GM12878 (cell line): ENCODE measurements at regions not wholly inside any gene's neighbourhood (a gene's known extent, or its start where the extent isn't known, plus 50 kb on each side); places are given as distances from the start of the nearest gene placed in this dataset.

Source experiments
- ATAC-seq: fragments of 200-7000 bp; cut with Tn5 transposase; 3 replicates; pipeline ENCODE4 v1.9.1; 2020; ENCODE audit warnings: mild to moderate bottlenecking, moderate library complexity
- BruUV-seq: library from RNA; stranded (reverse); fragments of 400-500 nt; replicated peaks from 2 replicates; lab custom pipeline; 2021; lab: Mats Ljungman, UMichigan
- CTCF ChIA-PET: fragments of 300-600 bp; sonication (Branson Sonifier 250); formaldehyde crosslinking; extraction: SDS; loops from one replicate; lab custom pipeline; 2021; ENCODE audit warnings: inconsistent platforms; lab: Yijun Ruan, JAX
- POLR2A ChIA-PET: fragments of 350-600 bp; formaldehyde crosslinking; extraction: SDS; loops from one replicate; lab custom pipeline; 2021; ENCODE audit warnings: inconsistent platforms; lab: Charles Lee
- RAD21 ChIA-PET: fragments of 300-600 bp; sonication (Branson Sonifier 250); formaldehyde crosslinking; loops from one replicate; lab custom pipeline; 2023; ENCODE audit warnings: antibody characterized with exemption; ENCODE audit not compliant: unreplicated experiment; lab: Charles Lee
- SMC1A ChIA-PET: fragments of 300-600 bp; sonication (Branson Sonifier 250); formaldehyde crosslinking; loops from one replicate; lab custom pipeline; 2023; ENCODE audit not compliant: unreplicated experiment, uncharacterized antibody; lab: Charles Lee
- DNase-seq: peaks from one replicate; pipeline ENCODE4 v3.0.0-alpha.2; 2011; ENCODE audit warnings: low read depth, low spot score
- FAIRE-seq: peaks from 3 replicates; lab custom pipeline; 2011; peaks lifted over from hg19 to GRCh38; lab: Jason Lieb, UNC
- H2AFZ ChIP-seq: 2 replicates; pipeline ENCODE4 v1.6.0; 2011; ENCODE audit warnings: low read depth, low read length, control low read depth; ENCODE audit not compliant: control insufficient read depth
- H3K27ac ChIP-seq: 2 replicates; pipeline ENCODE4 v1.5.1; 2011; ENCODE audit warnings: control low read depth; ENCODE audit not compliant: control insufficient read depth, insufficient read depth
- H3K27me3 ChIP-seq, 2 experiments: replicated peaks in 1 of 2; 2 replicates each; pipeline versions ENCODE4 v1.6.0 to v1.6.1; 2011; ENCODE audit warnings: low read length in 1 of 2; ENCODE audit not compliant: control insufficient read depth in 2 of 2, insufficient read depth in 2 of 2
- H3K36me3 ChIP-seq, 2 experiments: 2 replicates each; pipeline ENCODE4 v1.5.1; 2011; ENCODE audit warnings: low read length in 1 of 2; ENCODE audit not compliant: control insufficient read depth in 2 of 2, insufficient read depth in 2 of 2
- H3K4me1 ChIP-seq: 2 replicates; pipeline ENCODE4 v1.6.1; 2011; ENCODE audit warnings: mild to moderate bottlenecking, low read length, moderate library complexity, mixed read lengths; ENCODE audit not compliant: control insufficient read depth, insufficient read depth
- H3K4me2 ChIP-seq: 2 replicates; pipeline ENCODE4 v1.6.0; 2011; ENCODE audit warnings: control low read depth; ENCODE audit not compliant: control insufficient read depth, insufficient read depth
- H3K4me3 ChIP-seq: fragments of 200-600 bp; sonication (generic); 2 replicates; pipeline ENCODE4 v1.5.1; 2016
- H3K79me2 ChIP-seq: 2 replicates; pipeline ENCODE4 v1.6.0; 2011; ENCODE audit warnings: low read length; ENCODE audit not compliant: control insufficient read depth, insufficient read depth
- H3K9ac ChIP-seq: 2 replicates; pipeline ENCODE4 v1.8.0; 2011; ENCODE audit warnings: low read length, control low read depth, mixed read lengths; ENCODE audit not compliant: control insufficient read depth, insufficient read depth
- H3K9me3 ChIP-seq: replicated peaks from 3 replicates; pipeline ENCODE4 v1.5.1; 2011; ENCODE audit warnings: mild to moderate bottlenecking, low read length; ENCODE audit not compliant: control insufficient read depth, insufficient read depth
- H4K20me1 ChIP-seq: 2 replicates; pipeline ENCODE4 v1.6.0; 2011; ENCODE audit not compliant: control insufficient read depth, insufficient read depth
- SMARCA5 ChIP-seq: fragments of 450-650 bp; IDR thresholded peaks from 2 replicates; pipeline ENCODE4 v1.6.1; 2017; ENCODE audit warnings: mild to moderate bottlenecking
- ZNF592 ChIP-seq: fragments of 450-650 bp; IDR thresholded peaks from 2 replicates; pipeline ENCODE4 v1.6.1; 2017; ENCODE audit warnings: mild to moderate bottlenecking, moderate library complexity
- WGBS: methylation state at CpG from one replicate; pipeline ENCODE4 v1.1.6; 2016; ENCODE audit warnings: low lambda C conversion rate; ENCODE audit not compliant: insufficient replicate concordance, insufficient coverage; ENCODE audit errors: missing lambda C conversion rate; 5-methylcytosine and 5-hydroxymethylcytosine counted together
- in situ Hi-C: fragments of 300-500 bp; cut with MboI; formaldehyde crosslinking; loops from 9 replicates; pipeline ENCODE4 v1.14.3; 2018; ENCODE audit warnings: mixed read lengths
- intact Hi-C: fragments of 100-400 bp; cut with micrococcal nuclease; formaldehyde crosslinking; loops from one replicate; pipeline ENCODE4 v1.14.2; 2022; ENCODE audit not compliant: unreplicated experiment

- H3K4me1 ChIP-seq: no peaks in the 10 kb centered on the region
- in situ Hi-C loops: no loop called here
- ChIA-PET POLR2A (no interaction called here), CTCF (interaction anchor here (1.0 kb wide), 1 partner anchor 13 kb away, joined by 3 read pairs; no protein-coding TSS in a partner anchor), RAD21 (no interaction called here), SMC1A (interaction anchor here (0.9 kb wide), 1 partner anchor 13 kb away, joined by 3 read pairs; no protein-coding TSS in a partner anchor)
- H3K27me3 ChIP-seq: no peaks in the 10 kb centered on the region
- H2AFZ ChIP-seq: no peak overlapping the region
- intact Hi-C loops: no loop called here
- no peak for TF ChIP-seq ZNF592
- TF ChIP-seq SMARCA5: no peak
- ATAC-seq (no peak), DNase-seq (no peak), FAIRE-seq (no peak)
- H3K36me3 ChIP-seq: no peaks in the 10 kb centered on the region
- H3K9ac ChIP-seq: no peak overlapping the region
- H3K4me3 ChIP-seq: no peak overlapping the region
- H3K9me3 ChIP-seq: no peaks in the 10 kb centered on the region
- no peaks in the 10 kb centered on the region for H3K79me2 ChIP-seq
- H3K27ac ChIP-seq: no peak overlapping the region
- H3K4me2 ChIP-seq: no peak overlapping the region
- no TSS peak for BruUV-seq
- no peaks in the 10 kb centered on the region for H4K20me1 ChIP-seq
- WGBS: 25% methylated on average over 4 of the region's 4 CpGs
Measured at GRCh38 chr1:222994511-222995235, 148.4 kb downstream of the TLR5 start.
